Colonic mucosa (tissue), 4 donors: ENCODE measurements at regions not wholly inside any gene's neighbourhood (a gene's known extent, or its start where the extent isn't known, plus 50 kb on each side); places are given as distances from the start of the nearest gene placed in this dataset.

ENCODE experiments used
- DNase-seq: peaks from one replicate; pipeline ENCODE4 v3.0.0-alpha.2; 2020
- H3K27ac ChIP-seq: fragments of 200-600 bp; one replicate; pipeline ENCODE4 v1.8.0; 2021
- H3K27me3 ChIP-seq: fragments of 200-600 bp; one replicate; pipeline ENCODE4 v1.8.0; 2021
- H3K36me3 ChIP-seq: fragments of 200-600 bp; one replicate; pipeline ENCODE4 v1.8.0; 2021
- H3K4me1 ChIP-seq: fragments of 200-600 bp; one replicate; pipeline ENCODE4 v1.8.0; 2021; ENCODE audit warnings: mild to moderate bottlenecking
- H3K4me3 ChIP-seq: fragments of 200-600 bp; one replicate; pipeline ENCODE4 v1.8.0; 2021
- H3K9ac ChIP-seq, 2 donors: one replicate each; pipeline ENCODE4 v1.7.0; 2013; ENCODE audit warnings: control low read depth in 2 of 2, low read depth in 2 of 2, low read length in 2 of 2
- H3K9me3 ChIP-seq: fragments of 200-600 bp; one replicate; pipeline ENCODE4 v1.8.0; 2021
- CTCF ChIP-seq: fragments of 200-600 bp; IDR thresholded peaks from one replicate; pipeline ENCODE4 v1.8.0; 2022; ENCODE audit warnings: antibody characterized with exemption, mild to moderate bottlenecking
- intact Hi-C: fragments of 100-400 bp; cut with DNase I; formaldehyde crosslinking; loops from one replicate; pipeline ENCODE4 v1.14.1; 2022
- donor health status: healthy.
- donor health status: DM: no; HTN: no; CAD: no.
- donor health status: DM: no; HTN: no; CAD: no.

GRCh38 chr2:120583851-120584570 is 151.7 kb upstream of the GLI2 start:
- intact Hi-C loops: no loop called here
- H3K27ac ChIP-seq: no peak overlapping the region
- no peak overlapping the region for H3K4me3 ChIP-seq
- no peak for TF ChIP-seq CTCF
- DNase-seq: no peak
- no peaks in the 10 kb centered on the region for H3K4me1 ChIP-seq
- H3K9ac ChIP-seq: no peak overlapping the region
- no peaks in the 10 kb centered on the region for H3K9me3 ChIP-seq
- H3K27me3 ChIP-seq: peaks cover 22% of the 10 kb centered on the region
- no peaks in the 10 kb centered on the region for H3K36me3 ChIP-seq

- Histone ChIP-seq H3K9me3 (no peaks in the 10 kb centered on the region), H3K4me1 (no peaks in the 10 kb centered on the region), H3K36me3 (no peaks in the 10 kb centered on the region), H3K27me3 (peaks cover 22% of the 10 kb centered on the region), H3K27ac (no peak overlapping the region), H3K4me3 (no peak overlapping the region), H3K9ac (no peak overlapping the region)
- no peak for DNase-seq
- TF ChIP-seq CTCF: no peak
- intact Hi-C loops: no loop called here
These were observed 149.0 kb upstream of the GLI2 start for GRCh38 chr2:120586507-120587278.

GRCh38 chr2:120587279-120587996 is 148.2 kb upstream of the GLI2 start:
- intact Hi-C loops: no loop called here
- Histone ChIP-seq H3K27ac (no peak overlapping the region), H3K9ac (no peak overlapping the region)

GRCh38 chr2:120587997-120588336 is 147.7 kb upstream of the GLI2 start:
- Histone ChIP-seq H3K27me3 (peaks cover 22% of the 10 kb centered on the region), H3K4me3 (no peak overlapping the region), H3K27ac (no peak overlapping the region), H3K9ac (no peak overlapping the region), H3K9me3 (no peaks in the 10 kb centered on the region), H3K4me1 (no peaks in the 10 kb centered on the region), H3K36me3 (no peaks in the 10 kb centered on the region)
- no peak for TF ChIP-seq CTCF
- no peak for DNase-seq
- intact Hi-C loops: no loop called here

More at GRCh38 chr2:120587279-120587996, 148.2 kb upstream of the GLI2 start:
- Histone ChIP-seq H3K36me3 (no peaks in the 10 kb centered on the region), H3K4me1 (no peaks in the 10 kb centered on the region), H3K9me3 (no peaks in the 10 kb centered on the region), H3K27me3 (peaks cover 22% of the 10 kb centered on the region), H3K4me3 (no peak overlapping the region)
- DNase-seq: no peak
- no peak for TF ChIP-seq CTCF

DNA sequence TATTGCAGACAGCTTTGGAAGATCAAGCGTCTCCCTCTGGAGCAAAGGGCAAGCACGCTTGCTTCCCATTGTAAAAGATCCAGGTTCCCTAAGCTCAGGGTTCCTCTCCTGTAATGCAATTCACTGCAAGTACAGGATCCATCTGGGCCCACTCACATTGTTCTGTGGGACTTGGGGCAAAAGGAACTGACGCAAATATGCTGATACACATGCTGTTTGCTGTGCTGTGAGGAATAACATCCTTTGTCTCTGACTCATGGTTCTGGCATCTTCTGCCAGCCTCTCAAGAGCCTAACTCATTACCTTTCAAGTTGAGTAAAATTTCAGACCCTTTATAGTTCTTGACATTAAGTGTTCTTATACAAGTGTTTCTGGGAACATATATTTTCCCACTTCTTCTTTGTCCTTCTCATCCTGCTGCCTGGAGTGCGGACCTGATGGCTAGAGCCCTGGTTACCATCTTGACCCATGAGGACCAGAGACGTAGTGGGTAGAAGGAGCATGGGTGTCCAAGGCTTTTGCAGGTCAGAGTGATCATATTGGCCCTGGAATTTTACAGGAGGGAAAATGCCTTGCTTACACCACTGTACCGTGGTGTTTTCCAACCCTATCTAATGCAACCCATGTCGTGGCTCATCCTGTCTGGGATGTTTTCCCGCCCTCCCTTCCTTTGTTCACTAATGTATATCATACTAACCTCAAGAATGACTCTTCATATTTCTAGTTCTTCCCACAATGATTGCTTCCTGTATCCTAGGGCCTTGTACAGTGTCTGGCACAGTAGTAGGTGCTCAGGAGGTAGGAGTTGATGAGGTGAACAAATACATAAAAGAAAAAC is 145.7 kb upstream of the GLI2 start:
- Histone ChIP-seq H3K4me1 (no peaks in the 10 kb centered on the region), H3K27me3 (peaks cover 22% of the 10 kb centered on the region), H3K4me3 (no peak overlapping the region), H3K9me3 (no peaks in the 10 kb centered on the region), H3K36me3 (no peaks in the 10 kb centered on the region), H3K27ac (no peak overlapping the region), H3K9ac (no peak overlapping the region)
- intact Hi-C loops: no loop called here
- no peak for TF ChIP-seq CTCF
- DNase-seq: no peak
